ENCODE measurements at regions not wholly inside any gene's neighbourhood (a gene's known extent, or its start where the extent isn't known, plus 50 kb on each side); places are given as distances from the start of the nearest gene placed in this dataset.

- no peak for TF ChIP-seq CTCF (IDR thresholded peaks at IDR 0.05; ENCODE audit: control insufficient read depth, insufficient read depth, low read depth, low read length, missing control alignments)
- H3K4me3 ChIP-seq (ENCODE audit: control insufficient read depth, low read depth, low read length), result no peak overlapping the region
- DNase-seq (ENCODE audit: low read depth), result no peak
These were observed 279.5 kb upstream of the PTGER4 start for GRCh38 chr5:40400245-40400644.

GRCh38 chr5:40399349-40399748 is 280.4 kb upstream of the PTGER4 start:
- no peak for TF ChIP-seq CTCF (IDR thresholded peaks at IDR 0.05; ENCODE audit: control insufficient read depth, insufficient read depth, low read depth, low read length, missing control alignments)
- no peak for DNase-seq (ENCODE audit: low read depth)
- no peak overlapping the region for H3K4me3 ChIP-seq (ENCODE audit: control insufficient read depth, low read depth, low read length)

- no peak overlapping the region for H3K4me3 ChIP-seq (ENCODE audit: control insufficient read depth, low read depth, low read length)
- no peak for TF ChIP-seq CTCF (IDR thresholded peaks at IDR 0.05; ENCODE audit: control insufficient read depth, insufficient read depth, low read depth, low read length, missing control alignments)
- no peak for DNase-seq (ENCODE audit: low read depth)
These were observed 281.7 kb upstream of the PTGER4 start for GRCh38 chr5:40397976-40398375.

GRCh38 chr5:40397091-40397490 is 282.6 kb upstream of the PTGER4 start:
- no peak for TF ChIP-seq CTCF (IDR thresholded peaks at IDR 0.05; ENCODE audit: control insufficient read depth, insufficient read depth, low read depth, low read length, missing control alignments)
- H3K4me3 ChIP-seq (ENCODE audit: control insufficient read depth, low read depth, low read length), result no peak overlapping the region
- no peak for DNase-seq (ENCODE audit: low read depth)

GRCh38 chr5:40396317-40396716 is 283.4 kb upstream of the PTGER4 start:
- no peak for TF ChIP-seq CTCF (IDR thresholded peaks at IDR 0.05; ENCODE audit: control insufficient read depth, insufficient read depth, low read depth, low read length, missing control alignments)
- no peak for DNase-seq (ENCODE audit: low read depth)
- no peak overlapping the region for H3K4me3 ChIP-seq (ENCODE audit: control insufficient read depth, low read depth, low read length)

GRCh38 chr5:40395251-40395650 is 284.5 kb upstream of the PTGER4 start:
- H3K4me3 ChIP-seq (ENCODE audit: control insufficient read depth, low read depth, low read length), result no peak overlapping the region
- no peak for DNase-seq (ENCODE audit: low read depth)
- no peak for TF ChIP-seq CTCF (IDR thresholded peaks at IDR 0.05; ENCODE audit: control insufficient read depth, insufficient read depth, low read depth, low read length, missing control alignments)

- H3K4me3 ChIP-seq (ENCODE audit: control insufficient read depth, low read depth, low read length), result no peak overlapping the region
- no peak for TF ChIP-seq CTCF (IDR thresholded peaks at IDR 0.05; ENCODE audit: control insufficient read depth, insufficient read depth, low read depth, low read length, missing control alignments)
- no peak for DNase-seq (ENCODE audit: low read depth)
These were observed 285.0 kb upstream of the PTGER4 start for GRCh38 chr5:40394698-40395097.
